Type B pancreatic cell (in vitro differentiated cells): ENCODE measurements at regions not wholly inside any gene's neighbourhood (a gene's known extent, or its start where the extent isn't known, plus 50 kb on each side); places are given as distances from the start of the nearest gene placed in this dataset.

Experiments used
- DNase-seq: peaks from one replicate; pipeline ENCODE4 v3.0.0; 2021; ENCODE audit warnings: mixed read lengths; ENCODE audit not compliant: unreplicated experiment; ENCODE audit errors: extremely low spot score
- H3K27ac Mint-ChIP-seq: 2 replicates; pipeline ENCODE4 v1.8.0; 2021; ENCODE audit warnings: mild to moderate bottlenecking, mixed read lengths
- H3K27me3 Mint-ChIP-seq: 2 replicates; pipeline ENCODE4 v1.8.0; 2021; ENCODE audit warnings: mixed read lengths
- H3K36me3 Mint-ChIP-seq: 2 replicates; pipeline ENCODE4 v1.8.0; 2021; ENCODE audit warnings: mixed read lengths
- H3K4me1 Mint-ChIP-seq: one replicate; pipeline ENCODE4 v1.8.0; 2021; ENCODE audit warnings: mixed read lengths; ENCODE audit not compliant: unreplicated experiment
- H3K4me3 Mint-ChIP-seq: 2 replicates; pipeline ENCODE4 v1.8.0; 2021; ENCODE audit warnings: mild to moderate bottlenecking, mixed read lengths
- H3K9me3 Mint-ChIP-seq: 2 replicates; pipeline ENCODE4 v1.8.0; 2021; ENCODE audit warnings: mixed read lengths
- TF ChIP-seq, protein P1 (sequence below): fragments of 200-600 bp; sonication (generic); conservative IDR thresholded peaks from 2 replicates; pipeline ENCODE4 v1.5.0; 2021; ENCODE audit warnings: antibody characterized with exemption, mild to moderate bottlenecking

DNA sequence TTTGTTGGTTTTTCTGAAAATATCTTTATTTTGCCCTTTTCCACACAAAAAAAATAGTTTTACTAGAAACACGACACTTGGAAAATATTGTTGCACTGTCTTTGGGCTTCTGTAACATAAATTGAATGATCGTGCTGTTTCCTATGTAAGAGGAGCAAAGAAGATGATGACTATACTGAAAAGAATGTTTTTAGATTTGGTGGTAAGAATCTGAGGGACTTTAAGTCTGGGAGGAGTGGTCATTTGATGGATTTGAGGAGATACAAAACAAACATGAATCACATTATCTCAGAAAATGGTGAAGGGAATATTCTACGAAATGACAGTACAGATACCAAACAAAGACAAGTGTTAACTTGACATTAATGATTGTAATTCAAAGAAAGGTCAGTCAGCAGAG lies 328.8 kb downstream of the ADAM29 start:
- Mint-ChIP-seq H3K9me3 (no peaks in the 10 kb centered on the region), H3K36me3 (no peaks in the 10 kb centered on the region), H3K4me3 (no peak overlapping the region), H3K27me3 (no peaks in the 10 kb centered on the region), H3K27ac (no peak overlapping the region), H3K4me1 (no peaks in the 10 kb centered on the region)
- DNase-seq, result no peak
- TF ChIP-seq, protein P1, sequence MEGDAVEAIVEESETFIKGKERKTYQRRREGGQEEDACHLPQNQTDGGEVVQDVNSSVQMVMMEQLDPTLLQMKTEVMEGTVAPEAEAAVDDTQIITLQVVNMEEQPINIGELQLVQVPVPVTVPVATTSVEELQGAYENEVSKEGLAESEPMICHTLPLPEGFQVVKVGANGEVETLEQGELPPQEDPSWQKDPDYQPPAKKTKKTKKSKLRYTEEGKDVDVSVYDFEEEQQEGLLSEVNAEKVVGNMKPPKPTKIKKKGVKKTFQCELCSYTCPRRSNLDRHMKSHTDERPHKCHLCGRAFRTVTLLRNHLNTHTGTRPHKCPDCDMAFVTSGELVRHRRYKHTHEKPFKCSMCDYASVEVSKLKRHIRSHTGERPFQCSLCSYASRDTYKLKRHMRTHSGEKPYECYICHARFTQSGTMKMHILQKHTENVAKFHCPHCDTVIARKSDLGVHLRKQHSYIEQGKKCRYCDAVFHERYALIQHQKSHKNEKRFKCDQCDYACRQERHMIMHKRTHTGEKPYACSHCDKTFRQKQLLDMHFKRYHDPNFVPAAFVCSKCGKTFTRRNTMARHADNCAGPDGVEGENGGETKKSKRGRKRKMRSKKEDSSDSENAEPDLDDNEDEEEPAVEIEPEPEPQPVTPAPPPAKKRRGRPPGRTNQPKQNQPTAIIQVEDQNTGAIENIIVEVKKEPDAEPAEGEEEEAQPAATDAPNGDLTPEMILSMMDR, result no peak

DNA sequence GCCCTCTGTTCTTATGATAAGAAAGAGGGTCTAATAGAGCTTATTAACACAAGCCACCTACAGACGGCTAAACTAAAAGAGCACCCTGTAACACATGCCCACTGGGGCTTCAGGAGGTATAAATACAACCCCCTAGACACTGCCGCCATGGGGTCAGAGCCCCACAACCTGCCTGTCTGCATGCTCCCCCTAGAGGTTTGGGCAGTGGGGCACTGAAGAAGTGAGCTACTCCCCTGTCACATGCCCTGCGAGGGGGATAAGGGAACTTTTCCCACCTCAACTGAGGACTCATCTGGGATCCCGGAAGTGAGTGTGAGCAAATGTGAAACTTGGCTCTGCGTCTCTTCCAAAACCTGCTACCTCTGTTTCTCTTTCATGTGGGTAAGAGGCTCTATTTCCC lies 334.5 kb downstream of the ADAM29 start:
- Mint-ChIP-seq H3K36me3 (no peaks in the 10 kb centered on the region), H3K4me3 (no peak overlapping the region), H3K27ac (no peak overlapping the region), H3K9me3 (no peaks in the 10 kb centered on the region), H3K27me3 (no peaks in the 10 kb centered on the region), H3K4me1 (no peaks in the 10 kb centered on the region)
- DNase-seq, result no peak
- TF ChIP-seq, protein P1, result no peak

DNA sequence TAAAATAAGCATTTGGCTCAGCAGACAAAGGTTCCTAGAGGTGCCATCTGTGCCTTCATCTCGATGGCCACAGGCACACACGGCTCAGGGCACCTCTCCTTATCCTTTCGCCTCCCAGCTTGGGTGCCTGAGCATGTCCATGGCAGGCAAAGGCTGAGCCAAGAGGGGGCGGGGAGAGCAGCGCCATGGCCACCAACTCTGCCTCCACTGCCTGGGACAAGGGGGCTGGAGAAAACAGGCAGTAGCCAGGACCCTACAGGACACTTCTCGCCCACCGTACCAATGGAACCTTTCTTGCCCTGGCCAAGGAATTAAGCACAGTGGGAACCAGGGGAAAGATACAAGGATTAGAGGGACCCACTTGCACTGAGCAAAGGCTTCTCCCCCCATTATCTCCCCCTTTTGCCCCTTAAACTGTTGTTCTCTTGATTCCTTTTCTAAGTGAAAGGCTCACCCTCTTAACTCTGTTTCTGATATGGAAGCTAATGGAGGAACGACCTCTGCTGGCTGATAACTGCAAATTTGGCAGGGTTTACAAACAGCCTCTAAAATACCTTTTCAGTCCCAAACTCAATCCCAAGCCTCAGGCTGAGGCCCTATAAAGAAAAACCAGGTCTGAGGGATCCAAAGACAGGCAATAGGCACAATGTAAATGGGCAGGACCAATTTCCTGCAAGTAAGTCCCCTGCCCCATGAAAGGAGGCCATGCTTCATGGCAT lies 335.2 kb downstream of the ADAM29 start:
- no peaks in the 10 kb centered on the region for H3K27me3 Mint-ChIP-seq
- no peak overlapping the region for H3K4me3 Mint-ChIP-seq
- no peak overlapping the region for H3K27ac Mint-ChIP-seq
- H3K36me3 Mint-ChIP-seq, result no peaks in the 10 kb centered on the region
- TF ChIP-seq, protein P1, result peak; percentile 48
- no peak for DNase-seq
- H3K4me1 Mint-ChIP-seq, result no peaks in the 10 kb centered on the region
- H3K9me3 Mint-ChIP-seq, result no peaks in the 10 kb centered on the region

DNA sequence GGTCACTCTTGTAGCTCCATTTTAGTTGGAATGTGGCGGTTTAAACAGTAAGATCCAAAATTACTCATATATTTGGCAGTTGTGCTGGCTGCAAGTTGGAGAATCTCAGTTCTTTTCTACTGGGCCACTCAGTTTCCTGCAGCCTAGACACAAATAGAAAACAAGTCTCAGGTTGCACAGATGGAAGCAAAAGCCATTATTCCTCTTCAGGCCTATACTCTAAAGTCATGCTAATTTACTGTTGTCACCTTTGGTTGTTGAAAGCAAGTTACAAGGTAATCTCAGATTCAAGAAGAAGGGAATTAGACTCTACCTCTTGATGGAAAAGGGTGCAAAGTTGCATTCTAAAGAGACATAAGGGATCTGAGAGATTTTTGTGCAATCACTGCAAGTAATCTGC lies 345.4 kb downstream of the ADAM29 start:
- TF ChIP-seq, protein P1, result no peak
- Mint-ChIP-seq H3K9me3 (no peaks in the 10 kb centered on the region), H3K36me3 (no peaks in the 10 kb centered on the region), H3K27ac (no peak overlapping the region), H3K27me3 (no peaks in the 10 kb centered on the region), H3K4me3 (no peak overlapping the region), H3K4me1 (no peaks in the 10 kb centered on the region)
- no peak for DNase-seq

DNA sequence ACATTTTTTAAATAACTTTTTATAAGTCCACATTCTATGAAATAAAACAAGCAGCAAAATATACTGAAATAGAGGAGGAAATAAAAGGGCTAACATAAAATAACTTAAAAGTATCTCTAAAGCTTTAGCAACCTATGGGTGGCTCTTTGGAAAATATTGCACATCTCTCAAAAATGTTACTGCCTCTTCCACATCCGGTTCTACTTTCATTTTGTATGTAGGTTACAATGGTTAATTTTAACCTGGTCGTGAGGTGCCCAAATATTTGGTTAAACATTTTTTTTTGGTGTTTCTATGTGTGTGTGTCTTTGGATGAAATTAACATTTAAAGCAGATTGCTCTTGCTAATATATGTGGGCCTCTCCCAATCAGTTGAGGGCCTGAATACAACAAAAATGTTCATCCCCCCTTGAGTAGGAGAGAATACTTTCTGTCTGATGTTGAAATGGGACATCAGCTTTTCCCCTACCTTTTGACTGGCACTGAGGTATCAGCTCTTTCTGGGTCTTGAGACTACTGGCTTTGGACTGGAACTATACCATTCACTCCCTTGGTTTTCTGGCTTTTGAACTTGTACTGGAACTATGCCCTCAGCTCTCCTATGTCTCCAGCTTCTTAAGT lies 353.0 kb downstream of the ADAM29 start:
- H3K9me3 Mint-ChIP-seq, result no peaks in the 10 kb centered on the region

More for the DNA sequence above, 353.0 kb downstream of the ADAM29 start:
- Mint-ChIP-seq H3K4me3 (no peak overlapping the region), H3K27me3 (no peaks in the 10 kb centered on the region), H3K36me3 (no peaks in the 10 kb centered on the region), H3K27ac (no peak overlapping the region), H3K4me1 (no peaks in the 10 kb centered on the region)
- DNase-seq, result no peak
- TF ChIP-seq, protein P1, result no peak
